Lower leg skin (tissue), 3 donors: ENCODE measurements at regions not wholly inside any gene's neighbourhood (a gene's known extent, or its start where the extent isn't known, plus 50 kb on each side); places are given as distances from the start of the nearest gene placed in this dataset.

ENCODE experiments used
- CTCF ChIP-seq, 3 donors: fragments of 450-650 bp; IDR thresholded peaks; one replicate each; pipeline ENCODE4 v1.5.1; 2016; ENCODE audit warnings: antibody characterized with exemption in 3 of 3, mild to moderate bottlenecking in 3 of 3, moderate library complexity in 2 of 3
- POLR2A ChIP-seq, 2 donors: fragments of 450-650 bp; IDR thresholded peaks; one replicate each; pipeline ENCODE4 v1.6.1; 2016 to 2017; ENCODE audit warnings: antibody characterized with exemption in 2 of 2, mild to moderate bottlenecking in 1 of 2, moderate library complexity in 1 of 2

- TF ChIP-seq CTCF (IDR thresholded peaks at IDR 0.05) (no peak), POLR2A (IDR thresholded peaks at IDR 0.05) (no peak)
These were observed 75.0 kb upstream of the CCDC160 start for GRCh38 chrX:134162032-134162431.
